ENCODE measurements at regions not wholly inside any gene's neighbourhood (a gene's known extent, or its start where the extent isn't known, plus 50 kb on each side); places are given as distances from the start of the nearest gene placed in this dataset.

GRCh38 chr3:107062787-107063186 lies 314.5 kb upstream of the CCDC54 start:
- TF ChIP-seq MAX (IDR thresholded peaks at IDR 0.05) (no peak), FOXA1 (IDR thresholded peaks at IDR 0.05) (no peak), CTCF (IDR thresholded peaks at IDR 0.05; ENCODE audit: low read depth, low read length, missing input control) (no peak)

Data from liver (tissue), 2 donors.